Prostate gland (tissue), 2 donors: ENCODE measurements at regions not wholly inside any gene's neighbourhood (a gene's known extent, or its start where the extent isn't known, plus 50 kb on each side); places are given as distances from the start of the nearest gene placed in this dataset.

Source experiments
- POLR2AphosphoS5 ChIP-seq: sonication (generic); formaldehyde crosslinking; IDR thresholded peaks from one replicate; pipeline ENCODE4 v1.6.1; 2017; ENCODE audit warnings: antibody characterized with exemption
- TF ChIP-seq, protein P1 (sequence below), 4 experiments: fragments of 200-600 bp in 2 of 4; fragments of 450-650 bp in 2 of 4; sonication (generic) in 2 of 4; IDR thresholded peaks; 1 replicate in 3 of 4; 2 replicates in 1 of 4; pipeline ENCODE4 v1.5.1; 2016 to 2019; ENCODE audit warnings: antibody characterized with exemption in 4 of 4, mild to moderate bottlenecking in 2 of 4, moderate library complexity in 2 of 4

DNA sequence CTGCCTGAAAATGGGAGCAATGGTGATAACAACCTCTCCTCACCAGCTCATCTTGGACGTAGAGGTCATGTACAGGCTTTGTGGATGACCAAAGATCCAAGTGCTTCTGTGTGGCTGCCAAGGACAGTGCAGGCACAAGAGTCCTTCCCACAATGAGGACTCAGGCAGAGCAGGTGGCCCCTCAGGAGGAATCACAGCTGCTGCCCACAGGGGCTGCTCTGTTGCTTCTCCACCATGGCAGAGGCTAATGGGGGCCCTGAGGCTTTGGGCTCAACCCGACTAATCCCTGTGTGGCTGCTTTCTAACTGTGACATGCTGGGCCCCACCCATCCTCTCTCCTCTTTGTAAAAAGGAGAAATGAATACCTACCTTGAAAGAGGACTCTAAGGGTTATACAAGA lies 58.1 kb upstream of the MRPS22 start:
- TF ChIP-seq POLR2AphosphoS5: no peak
- TF ChIP-seq, protein P1, sequence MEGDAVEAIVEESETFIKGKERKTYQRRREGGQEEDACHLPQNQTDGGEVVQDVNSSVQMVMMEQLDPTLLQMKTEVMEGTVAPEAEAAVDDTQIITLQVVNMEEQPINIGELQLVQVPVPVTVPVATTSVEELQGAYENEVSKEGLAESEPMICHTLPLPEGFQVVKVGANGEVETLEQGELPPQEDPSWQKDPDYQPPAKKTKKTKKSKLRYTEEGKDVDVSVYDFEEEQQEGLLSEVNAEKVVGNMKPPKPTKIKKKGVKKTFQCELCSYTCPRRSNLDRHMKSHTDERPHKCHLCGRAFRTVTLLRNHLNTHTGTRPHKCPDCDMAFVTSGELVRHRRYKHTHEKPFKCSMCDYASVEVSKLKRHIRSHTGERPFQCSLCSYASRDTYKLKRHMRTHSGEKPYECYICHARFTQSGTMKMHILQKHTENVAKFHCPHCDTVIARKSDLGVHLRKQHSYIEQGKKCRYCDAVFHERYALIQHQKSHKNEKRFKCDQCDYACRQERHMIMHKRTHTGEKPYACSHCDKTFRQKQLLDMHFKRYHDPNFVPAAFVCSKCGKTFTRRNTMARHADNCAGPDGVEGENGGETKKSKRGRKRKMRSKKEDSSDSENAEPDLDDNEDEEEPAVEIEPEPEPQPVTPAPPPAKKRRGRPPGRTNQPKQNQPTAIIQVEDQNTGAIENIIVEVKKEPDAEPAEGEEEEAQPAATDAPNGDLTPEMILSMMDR (IDR thresholded peaks at IDR 0.05): no peak
